ENCODE measurements at regions not wholly inside any gene's neighbourhood (a gene's known extent, or its start where the extent isn't known, plus 50 kb on each side); places are given as distances from the start of the nearest gene placed in this dataset.

DNA sequence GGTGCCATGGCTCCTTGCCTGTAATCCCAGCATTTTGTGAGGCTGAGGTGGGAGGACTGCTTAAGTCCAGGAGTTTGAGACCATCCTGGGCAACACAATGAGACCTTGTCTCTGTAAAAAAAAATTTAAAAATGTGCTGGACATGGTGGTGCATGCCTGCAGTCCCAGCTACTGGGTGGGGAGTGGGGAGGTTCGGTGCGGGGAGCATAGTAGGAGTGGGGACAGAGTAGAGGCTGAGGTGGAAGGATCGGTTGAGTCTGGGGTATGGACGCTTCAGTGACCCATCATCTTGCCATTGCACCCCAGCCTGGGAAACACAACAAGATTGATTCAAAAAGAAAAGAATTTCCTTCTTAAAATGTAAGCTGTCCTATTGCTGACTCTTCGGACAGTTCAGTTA, 1490.0 kb upstream of the GBE1 start:
- ChIA-PET CTCF (no interaction called here), POLR2A (no interaction called here)
- H3K36me3 Mint-ChIP-seq (ENCODE audit: low read depth) = no peaks in the 10 kb centered on the region
- H3K4me1 Mint-ChIP-seq = no peaks in the 10 kb centered on the region
- TF ChIP-seq CTCF (IDR thresholded peaks at IDR 0.05) = no peak
- H3K27me3 Mint-ChIP-seq = no peaks in the 10 kb centered on the region
- H3K4me3 Mint-ChIP-seq = no peak overlapping the region
- no peak for DNase-seq
- no peak for ATAC-seq (ENCODE audit: low read depth)
- H3K27ac Mint-ChIP-seq = no peak overlapping the region
- intact Hi-C loops (cut with micrococcal nuclease) = no loop called here
- H3K9me3 Mint-ChIP-seq = peaks cover 12% of the 10 kb centered on the region

- Mint-ChIP-seq H3K36me3 (ENCODE audit: low read depth) (no peaks in the 10 kb centered on the region), H3K27ac (no peak overlapping the region), H3K27me3 (no peaks in the 10 kb centered on the region), H3K9me3 (peaks cover 15% of the 10 kb centered on the region), H3K4me1 (no peaks in the 10 kb centered on the region), H3K4me3 (no peak overlapping the region)
- ChIA-PET CTCF (no interaction called here), POLR2A (no interaction called here)
- no peak for TF ChIP-seq CTCF (IDR thresholded peaks at IDR 0.05)
- intact Hi-C loops (cut with micrococcal nuclease) = no loop called here
- no peak for ATAC-seq (ENCODE audit: low read depth)
- DNase-seq = no peak
These were observed 1489.2 kb upstream of the GBE1 start for GRCh38 chr3:83250613-83251012.

DNA sequence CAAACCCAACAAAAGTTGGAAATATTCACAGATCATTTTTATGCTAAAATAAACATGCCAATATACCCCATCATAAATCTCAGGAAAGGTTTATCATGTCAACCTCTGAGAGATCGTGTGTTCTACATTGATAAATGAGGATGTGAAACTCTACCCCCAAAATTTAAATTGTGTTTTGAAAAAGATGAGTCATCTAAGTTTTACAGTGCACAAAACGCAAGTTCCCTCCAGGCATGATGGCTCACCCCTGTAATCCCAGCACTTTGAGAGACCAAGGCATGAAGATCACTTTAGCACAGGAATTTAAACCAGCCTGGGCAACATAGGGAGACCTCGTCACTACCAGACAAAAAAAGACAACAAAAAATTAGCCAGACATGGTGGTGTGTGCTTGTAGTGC, 1487.0 kb upstream of the GBE1 start:
- intact Hi-C loops (cut with micrococcal nuclease) = no loop called here
- Mint-ChIP-seq H3K27me3 (no peaks in the 10 kb centered on the region), H3K4me3 (no peak overlapping the region), H3K27ac (no peak overlapping the region), H3K4me1 (no peaks in the 10 kb centered on the region), H3K36me3 (ENCODE audit: low read depth) (no peaks in the 10 kb centered on the region), H3K9me3 (peaks cover 19% of the 10 kb centered on the region)
- DNase-seq = no peak
- ChIA-PET POLR2A (no interaction called here), CTCF (no interaction called here)
- TF ChIP-seq CTCF (IDR thresholded peaks at IDR 0.05) = no peak
- no peak for ATAC-seq (ENCODE audit: low read depth)

GRCh38 chr3:83235180-83235814, 1473.9 kb upstream of the GBE1 start:
- intact Hi-C loops (cut with micrococcal nuclease) = no loop called here
- Mint-ChIP-seq H3K36me3 (ENCODE audit: low read depth) (no peaks in the 10 kb centered on the region), H3K27me3 (no peaks in the 10 kb centered on the region), H3K9me3 (peaks cover 12% of the 10 kb centered on the region), H3K27ac (no peak overlapping the region), H3K4me3 (no peak overlapping the region), H3K4me1 (no peaks in the 10 kb centered on the region)
- DNase-seq (no peak), ATAC-seq (ENCODE audit: low read depth) (no peak)
- no peak for TF ChIP-seq CTCF (IDR thresholded peaks at IDR 0.05)
- ChIA-PET POLR2A (no interaction called here), CTCF (no interaction called here)

DNA sequence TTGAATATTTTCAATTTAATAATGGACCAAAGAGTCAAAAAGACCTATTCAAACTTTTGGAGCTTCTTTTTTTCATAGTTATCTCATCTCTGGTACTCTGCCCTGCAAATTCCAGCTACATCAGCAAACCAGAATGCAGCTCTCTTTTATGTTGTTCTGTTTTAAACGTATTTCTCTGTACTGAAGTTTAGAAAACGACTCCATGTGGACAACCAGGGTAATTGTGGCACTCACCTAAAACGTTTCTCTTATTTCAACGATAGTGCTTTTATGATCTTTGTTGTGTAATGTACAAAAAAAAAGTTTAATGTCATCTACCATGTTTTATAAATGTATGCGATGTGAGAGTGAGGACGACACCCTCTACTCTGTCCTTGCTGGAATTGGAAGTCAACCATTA, 1472.3 kb upstream of the GBE1 start:
- H3K36me3 Mint-ChIP-seq (ENCODE audit: low read depth) = no peaks in the 10 kb centered on the region
- intact Hi-C loops (cut with micrococcal nuclease) = no loop called here
- DNase-seq = no peak
- ChIA-PET CTCF (no interaction called here), POLR2A (no interaction called here)
- no peak for TF ChIP-seq CTCF (IDR thresholded peaks at IDR 0.05)
- ATAC-seq (ENCODE audit: low read depth) = no peak
- H3K9me3 Mint-ChIP-seq = peaks cover 8% of the 10 kb centered on the region
- no peak overlapping the region for H3K27ac Mint-ChIP-seq
- H3K4me1 Mint-ChIP-seq = no peaks in the 10 kb centered on the region
- H3K27me3 Mint-ChIP-seq = no peaks in the 10 kb centered on the region
- H3K4me3 Mint-ChIP-seq = no peak overlapping the region

Data from activated B cell treated with CpG ODN at 0.5 μM for 24 hours (primary cell).